NCI-H2107 (cell line): ENCODE measurements at regions not wholly inside any gene's neighbourhood (a gene's known extent, or its start where the extent isn't known, plus 50 kb on each side); places are given as distances from the start of the nearest gene placed in this dataset.

ENCODE experiments used
- DNase-seq: peaks from one replicate; lab custom pipeline; 2025; lab: John Stamatoyannopoulos, UW

DNA sequence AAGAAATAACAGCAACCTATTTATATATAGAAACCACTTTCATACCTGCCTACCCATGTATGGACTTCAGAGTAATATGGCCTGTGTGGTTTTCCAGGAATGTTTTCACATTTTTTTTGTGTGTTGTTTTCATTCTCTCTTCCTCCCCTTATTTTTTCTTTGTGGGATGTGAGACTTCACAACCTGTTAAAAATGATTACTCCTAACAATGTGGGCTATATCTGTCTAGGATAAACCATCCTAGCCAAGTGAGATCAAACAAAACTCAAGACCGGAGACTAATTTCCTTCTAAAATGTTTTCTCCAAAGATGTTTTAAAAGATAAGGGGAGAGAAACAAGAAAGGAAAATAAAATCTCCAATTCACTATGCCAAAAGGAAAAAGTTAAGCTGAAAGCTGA is 106.1 kb upstream of the DIPK2B start:
- DNase-seq = no peak

- DNase-seq = no peak
Observed at GRCh38 chrX:45300638-45301037, 100.0 kb upstream of the DIPK2B start.

DNA sequence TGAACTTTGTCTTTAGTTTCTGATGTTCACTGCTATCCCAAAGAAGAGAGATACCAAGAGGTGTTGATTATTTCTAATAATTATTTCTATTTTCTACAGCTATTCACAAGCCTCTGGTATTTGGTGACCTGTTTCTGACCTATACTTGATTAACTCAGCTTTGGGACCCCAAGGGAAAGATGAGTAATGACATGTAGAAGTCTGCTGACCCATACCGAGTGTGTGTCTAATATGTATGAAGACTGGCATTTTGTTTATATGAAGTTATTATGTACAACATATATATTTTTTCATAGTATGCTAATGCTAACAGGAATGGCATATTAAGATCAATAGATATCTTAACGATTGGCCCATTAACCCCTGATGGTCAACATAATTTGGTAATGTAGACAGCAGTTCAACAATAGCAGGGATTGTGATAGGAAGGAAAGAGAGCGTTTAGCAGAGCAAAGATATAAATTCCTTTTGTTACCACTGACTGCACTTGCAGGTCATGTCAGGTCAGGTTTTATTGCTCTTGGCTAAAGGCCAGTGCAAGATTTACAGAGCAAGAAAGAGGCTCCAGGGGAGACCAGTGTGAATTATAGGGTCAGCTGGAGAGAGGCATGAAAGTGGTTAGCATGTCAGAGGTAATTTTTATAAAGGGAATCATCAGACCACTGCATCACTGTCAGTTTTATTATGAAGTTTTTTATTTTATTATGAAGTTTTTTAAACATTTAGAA is 94.7 kb upstream of the DIPK2B start:
- no peak for DNase-seq

DNA sequence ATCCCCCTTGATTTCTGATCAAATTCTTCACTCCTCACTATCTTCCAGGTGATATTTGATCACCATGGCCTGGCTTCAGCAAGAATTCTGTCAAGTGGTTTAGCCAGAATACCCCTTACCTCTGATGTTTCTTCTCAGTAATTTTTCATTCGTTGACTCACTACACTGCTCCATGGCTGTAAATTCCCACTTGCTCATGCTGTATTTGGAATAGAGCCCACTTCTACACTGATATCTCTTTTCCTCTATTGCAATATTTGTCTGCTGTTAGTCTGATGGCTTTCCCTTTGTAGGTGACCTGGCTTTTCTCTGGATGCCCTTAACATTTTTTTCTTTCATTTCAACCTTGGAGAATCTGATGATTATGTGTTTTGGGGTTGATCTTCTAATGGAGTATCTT is 73.9 kb upstream of the DIPK2B start:
- DNase-seq = no peak

DNA sequence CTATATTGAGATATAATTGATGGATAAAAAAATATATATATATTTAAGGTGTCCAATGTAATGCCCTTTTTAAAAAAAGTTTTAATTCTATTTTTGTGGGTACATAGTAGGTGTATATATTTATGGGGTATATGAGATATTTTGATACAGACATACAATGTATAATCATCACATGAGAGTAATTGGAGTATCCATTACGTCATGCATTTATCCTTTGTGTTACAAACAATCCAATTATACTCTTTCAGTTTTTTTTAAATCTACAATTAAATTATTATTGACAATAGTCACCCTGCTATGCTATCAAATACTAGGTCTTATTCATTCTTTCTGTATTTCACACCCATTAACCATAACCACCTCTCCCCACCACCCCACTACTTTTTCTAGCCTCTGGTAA is 66.3 kb upstream of the DIPK2B start:
- no peak for DNase-seq

GRCh38 chrX:45266456-45266855 is 65.8 kb upstream of the DIPK2B start:
- no peak for DNase-seq

DNA sequence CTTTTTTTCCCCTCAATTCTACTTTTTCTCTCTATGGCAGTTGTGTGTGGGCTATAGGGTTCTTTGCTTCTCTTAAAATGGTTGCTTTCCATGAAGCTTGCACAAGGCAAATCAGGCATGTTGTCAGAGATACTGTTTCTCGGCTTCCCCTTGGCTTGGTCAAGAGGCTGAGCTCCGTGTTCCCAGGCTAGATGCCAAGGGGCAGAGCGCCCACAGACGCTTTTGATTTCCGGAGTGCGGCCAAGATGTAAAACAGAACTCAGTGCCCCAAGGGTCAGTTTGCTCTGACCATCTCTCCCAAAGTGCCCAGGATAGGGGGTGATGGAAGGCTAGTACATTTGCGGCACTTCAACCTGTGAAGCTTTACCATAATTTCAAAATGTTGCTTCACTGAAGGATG is 64.2 kb upstream of the DIPK2B start:
- no peak for DNase-seq

- DNase-seq = no peak
Observed at GRCh38 chrX:45261471-45261870, 60.8 kb upstream of the DIPK2B start.

GRCh38 chrX:45261005-45261404 is 60.3 kb upstream of the DIPK2B start:
- no peak for DNase-seq

GRCh38 chrX:45258731-45259402 is 58.2 kb upstream of the DIPK2B start:
- no peak for DNase-seq
